Frontal cortex (tissue), 3 donors: ENCODE measurements at regions not wholly inside any gene's neighbourhood (a gene's known extent, or its start where the extent isn't known, plus 50 kb on each side); places are given as distances from the start of the nearest gene placed in this dataset.
"Not testable (repeated sequence)": the region's sequence is repeated elsewhere in the genome, so short reads cannot be mapped to it uniquely, and the experiment has no call there.

Source experiments
- DNase-seq, 2 donors: peaks; one replicate each; pipeline ENCODE4 v3.0.0; 2012; ENCODE audit warnings: low spot score in 2 of 2
- FAIRE-seq: peaks from 2 replicates; lab custom pipeline; 2012; peaks lifted over from hg19 to GRCh38; lab: Jason Lieb, UNC
- donor health status: control.
- donor health status: control.
- donor health status: control.

DNA sequence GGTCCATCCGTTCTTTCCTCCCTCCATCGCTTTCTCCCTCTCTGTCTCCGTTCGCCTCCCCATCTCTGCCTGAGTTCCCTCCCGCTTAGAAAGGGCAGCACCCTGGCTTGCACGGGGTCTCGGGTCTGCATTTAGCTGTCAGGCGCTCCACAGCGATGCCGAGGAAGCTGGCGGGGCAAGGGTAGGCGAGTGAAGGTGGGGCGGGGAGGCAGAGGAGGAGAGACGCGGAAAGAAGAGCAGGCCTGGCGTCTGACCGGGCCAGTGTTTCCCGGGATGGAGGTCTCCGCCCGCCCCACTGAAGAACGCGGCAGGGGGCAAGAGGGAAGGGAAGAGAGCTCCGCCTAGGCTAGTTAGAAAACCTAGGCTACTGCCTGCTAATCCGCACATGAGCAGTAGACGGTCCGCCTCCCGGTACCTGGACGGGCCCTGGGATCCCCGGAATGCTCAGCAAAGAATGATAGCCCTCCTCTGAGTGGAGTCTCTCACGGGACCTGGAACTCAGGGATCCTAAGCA lies 3922.5 kb upstream of the OR11H1 start:
- DNase-seq (no peak), FAIRE-seq (no peak)

DNA sequence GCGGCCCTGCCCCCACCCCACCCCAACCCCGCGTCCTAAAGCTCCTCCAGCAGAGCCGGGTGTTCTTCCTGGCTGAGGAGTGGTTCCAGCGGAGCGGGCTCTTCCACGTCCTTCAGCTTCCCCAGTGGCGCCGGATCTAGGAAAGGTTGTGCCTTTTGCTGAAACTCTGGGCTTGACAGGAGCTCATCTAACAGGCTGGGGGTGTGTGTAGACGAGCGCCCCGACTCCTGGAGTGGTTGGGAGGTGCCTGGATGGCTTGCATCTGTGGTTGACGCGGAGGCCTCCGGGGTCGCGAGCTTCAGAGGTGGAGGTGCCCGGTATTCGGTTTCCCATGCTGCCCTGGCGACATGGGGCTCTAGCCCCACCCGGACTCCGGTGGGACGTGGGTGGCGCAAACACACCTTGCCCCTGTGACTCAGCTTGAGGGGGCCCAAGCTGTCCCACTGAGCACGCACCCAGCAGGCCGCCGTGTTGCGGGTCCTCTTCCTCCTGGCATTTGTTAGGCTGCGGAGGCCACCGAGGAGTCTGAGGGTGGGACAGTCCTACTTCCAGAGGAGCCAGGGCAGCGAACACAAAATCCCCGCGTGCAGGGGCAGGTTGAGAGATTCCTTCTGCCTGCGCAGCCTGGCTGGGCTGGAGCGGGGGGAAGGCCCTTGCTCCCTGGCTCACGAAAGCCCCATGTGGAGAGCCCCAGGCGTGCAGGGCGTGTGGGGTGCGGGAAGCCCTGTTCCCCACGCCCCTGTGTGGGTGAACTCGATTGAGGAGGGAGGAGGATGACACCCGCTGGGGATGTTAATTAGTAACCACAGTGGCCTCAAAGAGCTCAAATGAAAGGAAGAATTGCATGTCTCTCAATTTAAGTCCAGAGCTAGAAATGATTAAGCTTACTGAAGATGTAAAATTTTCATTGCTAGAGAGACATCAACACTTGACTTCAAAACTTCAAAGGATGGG lies 3921.7 kb upstream of the OR11H1 start:
- not testable (repeated sequence) for FAIRE-seq, DNase-seq

DNA sequence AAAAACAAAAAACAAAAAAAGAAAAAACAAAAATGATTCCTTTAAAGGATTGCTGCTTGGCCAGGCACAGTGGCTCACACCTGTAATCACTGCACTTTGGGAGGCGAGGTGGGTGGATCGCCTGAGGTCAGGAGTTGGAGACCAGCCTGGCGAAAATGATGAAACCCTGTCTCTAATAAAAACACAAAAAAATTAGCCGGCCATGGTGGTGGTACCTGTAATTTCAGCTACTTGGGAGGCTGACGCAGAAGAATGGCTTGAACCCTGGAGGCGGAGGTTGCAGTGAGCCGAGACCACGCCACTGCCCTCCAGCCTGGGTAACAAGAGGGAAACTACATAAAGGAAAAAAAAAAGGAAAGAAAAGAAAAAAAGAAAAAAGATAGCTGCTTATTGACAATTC lies 3920.8 kb upstream of the OR11H1 start:
- FAIRE-seq, DNase-seq: not testable (repeated sequence)

DNA sequence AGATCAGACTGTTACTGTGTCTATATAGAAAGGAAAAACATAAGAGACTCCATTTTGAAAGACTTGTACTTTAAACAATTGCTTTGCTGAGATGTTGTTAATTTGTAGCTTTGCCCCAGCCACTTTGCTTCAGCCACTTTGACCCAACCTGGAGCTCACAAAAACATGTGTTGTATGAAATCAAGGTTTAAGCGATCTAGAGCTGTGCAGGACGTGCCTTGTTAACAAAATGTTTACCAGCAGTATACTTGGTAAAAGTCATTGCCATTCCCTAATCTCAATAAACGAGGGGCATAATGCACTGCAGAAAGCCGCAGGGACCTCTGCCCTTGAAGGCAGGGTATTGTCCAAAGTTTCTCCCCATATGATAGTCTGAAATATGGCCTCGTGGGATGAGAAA lies 3919.5 kb upstream of the OR11H1 start:
- FAIRE-seq, DNase-seq: not testable (repeated sequence)

DNA sequence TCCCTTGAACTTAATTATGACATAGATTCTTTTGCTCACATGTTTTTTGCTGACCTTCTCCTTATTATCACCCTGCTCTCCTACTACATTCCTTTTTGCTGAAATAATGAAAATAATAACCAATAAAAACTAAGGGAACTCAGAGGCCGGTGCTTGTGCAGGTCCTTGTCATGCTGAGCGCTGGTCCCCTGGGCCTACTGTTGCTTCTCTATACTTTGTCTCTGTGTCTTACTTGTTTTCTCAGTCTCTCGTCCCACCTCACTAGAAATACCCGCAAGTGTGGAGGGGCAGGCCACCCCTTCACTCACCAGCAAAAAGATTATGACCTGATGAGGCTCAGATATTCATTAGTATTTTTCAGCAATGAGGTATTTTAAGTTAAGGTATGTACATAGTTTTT lies 3918.8 kb upstream of the OR11H1 start:
- DNase-seq, FAIRE-seq: not testable (repeated sequence)

DNA sequence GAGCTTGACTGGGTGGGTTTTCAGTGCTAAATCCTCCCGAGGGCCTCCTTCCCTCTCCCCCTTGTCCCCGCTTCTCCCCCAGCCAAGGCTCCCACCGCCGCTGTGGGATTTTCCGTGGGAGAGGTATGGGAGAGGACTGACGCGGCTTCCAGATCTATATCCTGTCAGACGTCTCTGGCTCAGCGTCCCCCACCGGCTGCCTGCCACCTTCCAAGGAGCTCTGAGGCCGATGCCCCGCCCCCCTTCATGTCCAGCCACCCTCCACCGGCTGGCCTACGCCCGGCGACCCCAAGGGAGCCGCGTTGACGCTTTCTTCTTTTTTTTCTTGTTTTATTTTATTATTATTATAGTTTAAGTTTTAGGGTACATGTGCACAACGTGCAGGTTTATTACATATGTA lies 3916.7 kb upstream of the OR11H1 start:
- FAIRE-seq = not testable (repeated sequence)

DNA sequence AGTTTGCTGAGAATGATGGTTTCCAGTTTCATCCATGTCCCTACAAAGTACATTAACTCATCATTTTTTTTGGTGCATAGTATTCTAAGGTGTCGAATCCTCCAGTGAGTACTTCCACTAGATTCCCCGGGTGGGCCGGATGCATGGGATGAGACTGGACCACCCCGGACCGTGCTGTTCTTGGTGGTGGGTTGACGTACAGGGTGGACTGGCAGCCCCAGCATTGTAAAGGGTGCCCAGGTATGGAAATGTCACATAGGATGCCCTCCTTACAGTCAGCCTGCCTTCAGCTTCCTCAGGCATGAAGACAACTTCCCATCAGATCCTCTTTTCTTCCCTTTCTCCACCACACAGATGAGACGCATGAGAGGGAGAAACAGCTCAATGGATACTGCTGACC lies 3916.1 kb upstream of the OR11H1 start:
- FAIRE-seq, DNase-seq: not testable (repeated sequence)

More for the DNA sequence above, 3916.7 kb upstream of the OR11H1 start:
- DNase-seq = not testable (repeated sequence)

DNA sequence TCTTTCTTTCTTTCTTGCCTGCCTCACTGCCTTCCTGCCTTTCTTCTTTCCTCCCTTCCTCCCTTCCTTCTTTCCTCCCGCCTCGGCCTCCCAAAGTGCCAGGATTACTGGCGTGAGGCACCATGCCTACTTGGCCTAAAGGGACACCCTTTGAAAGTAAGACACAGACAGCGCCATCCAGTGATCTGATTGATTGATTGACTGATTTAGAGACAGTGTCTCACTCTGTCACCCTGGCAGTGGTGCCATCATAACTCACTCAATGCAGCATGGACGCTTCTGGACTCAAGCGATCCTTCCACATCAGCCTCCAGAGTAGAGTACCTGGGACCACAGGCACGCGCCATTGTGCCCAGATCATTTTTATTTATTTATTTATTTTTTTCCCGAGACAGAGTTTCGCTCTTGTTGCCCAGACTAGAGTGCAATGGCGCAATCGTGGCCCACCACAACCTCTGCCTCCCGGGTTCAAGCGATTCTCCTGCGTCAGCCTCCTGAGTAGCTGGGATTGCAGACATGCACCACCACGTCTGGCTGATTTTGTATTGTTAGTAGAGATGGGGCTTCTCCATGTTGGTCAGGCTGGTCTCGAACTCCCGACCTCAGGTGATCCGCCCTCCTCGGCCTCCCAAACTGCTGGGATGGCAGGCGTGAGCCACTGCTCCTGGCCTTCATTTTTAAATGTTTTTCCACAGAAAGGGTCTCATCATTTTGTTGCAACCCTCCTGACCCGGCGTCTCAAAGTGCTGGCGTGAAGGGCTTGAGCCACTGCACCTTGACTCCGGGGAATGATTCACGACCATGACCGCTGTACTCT lies 3914.7 kb upstream of the OR11H1 start:
- DNase-seq, FAIRE-seq: not testable (repeated sequence)

DNA sequence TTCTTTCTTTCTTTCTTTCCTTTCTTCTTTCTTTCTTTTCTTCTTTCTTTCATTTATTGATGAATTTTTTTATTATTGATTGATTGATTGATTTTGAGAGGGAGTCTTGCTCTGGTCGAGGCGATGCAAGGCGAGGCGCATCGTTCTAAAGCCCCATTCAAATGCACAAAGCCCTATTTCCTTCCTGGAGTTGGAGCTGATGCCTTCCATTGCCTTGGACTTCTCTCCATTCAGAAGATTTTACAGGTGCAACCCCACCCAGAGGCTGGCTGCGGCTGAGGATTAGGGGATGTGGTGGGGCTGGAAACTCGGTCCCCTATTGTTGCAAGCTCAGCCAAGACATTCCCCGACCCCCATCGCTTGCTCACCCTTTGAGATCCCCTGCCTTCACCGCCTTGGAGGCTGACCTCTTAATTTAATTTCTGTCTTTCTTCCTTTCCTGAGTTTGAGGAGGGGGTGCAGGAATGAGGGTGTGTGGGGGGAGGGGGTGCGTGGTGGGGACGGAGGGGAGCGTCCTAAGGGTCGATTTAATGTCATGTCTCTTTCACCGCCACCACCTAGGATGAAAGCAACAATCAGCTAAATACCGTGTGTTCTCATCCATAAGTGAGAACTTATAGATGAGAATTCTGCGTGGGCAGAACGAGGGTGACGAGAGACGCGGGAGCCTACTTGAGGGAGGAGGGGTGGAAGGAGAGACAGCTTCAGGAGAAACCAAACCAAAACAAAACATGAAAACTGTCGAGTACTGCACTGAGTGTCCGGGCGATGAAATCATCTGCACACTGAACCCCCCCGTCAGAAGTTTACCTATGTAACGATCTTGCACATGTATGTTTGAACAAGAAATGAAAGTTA lies 3913.9 kb upstream of the OR11H1 start:
- FAIRE-seq (no peak), DNase-seq (no peak)

DNA sequence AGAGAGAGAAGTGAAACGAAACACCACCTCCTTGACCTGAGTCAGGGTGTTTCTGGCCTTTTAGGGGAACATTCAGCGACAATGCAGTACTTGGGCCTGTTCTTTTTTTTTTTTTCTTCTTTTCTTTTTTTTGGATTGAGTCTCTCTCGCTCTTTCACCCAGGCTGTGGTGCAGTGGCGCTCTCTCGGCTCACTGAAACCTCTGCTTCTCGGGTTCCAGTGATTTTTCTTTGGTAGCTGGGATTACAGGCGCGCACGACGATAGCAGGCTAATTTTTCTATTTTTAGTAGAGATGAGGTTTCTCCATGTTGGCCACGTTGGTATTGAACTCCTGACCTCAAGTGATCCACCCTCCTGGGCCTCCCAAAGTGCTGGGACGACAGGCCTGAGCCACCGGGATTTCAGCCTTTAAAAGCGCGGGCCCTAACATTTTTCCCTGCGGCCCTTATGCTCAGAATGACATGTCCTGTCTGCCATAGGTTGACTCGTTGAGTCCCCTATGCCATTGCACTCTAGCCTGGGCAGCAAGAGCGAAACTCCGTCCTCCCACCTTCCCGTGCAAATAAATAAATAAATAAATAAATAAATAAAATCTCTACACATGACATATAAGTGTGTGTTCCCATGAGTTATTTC lies 3913.1 kb upstream of the OR11H1 start:
- not testable (repeated sequence) for DNase-seq, FAIRE-seq

DNA sequence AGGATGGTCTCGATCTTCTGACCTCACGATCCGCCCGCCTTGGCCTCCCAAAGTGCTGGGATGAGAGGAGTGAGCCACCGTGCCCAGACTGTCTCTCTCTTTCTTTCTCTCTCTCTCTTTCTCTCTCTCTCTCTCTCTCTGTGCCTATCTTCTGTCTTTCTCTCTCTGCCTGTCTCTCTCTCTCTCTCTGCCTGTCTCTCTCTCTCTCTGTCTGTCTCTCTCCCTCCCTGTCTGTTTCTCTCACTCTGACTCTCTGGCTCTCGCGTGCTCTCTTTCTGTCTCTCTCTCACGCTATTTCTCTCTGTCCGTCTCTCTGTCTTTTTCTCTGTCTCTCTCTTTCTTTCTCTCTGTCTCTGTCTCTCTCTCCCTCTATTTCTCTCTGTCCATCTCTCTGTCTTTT lies 3911.2 kb upstream of the OR11H1 start:
- FAIRE-seq = no peak
- no peak for DNase-seq

DNA sequence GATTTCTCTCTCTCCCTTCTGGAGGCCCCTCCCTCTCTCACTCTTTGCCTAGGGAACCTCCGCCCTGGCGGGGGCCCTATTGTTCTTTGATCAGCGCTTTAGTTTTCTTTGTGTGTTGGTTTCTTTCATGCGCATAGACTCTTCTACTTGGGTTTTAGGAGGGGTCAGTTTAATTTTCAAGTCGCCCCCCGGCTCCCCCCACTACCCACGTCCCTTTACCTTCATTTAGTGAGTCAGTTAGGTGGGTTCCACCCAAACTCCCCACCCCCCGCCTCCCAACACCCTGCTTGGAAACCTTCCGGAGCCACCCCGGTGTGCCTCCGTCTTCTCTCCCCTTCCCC lies 3909.7 kb upstream of the OR11H1 start:
- DNase-seq, FAIRE-seq: not testable (repeated sequence)

DNA sequence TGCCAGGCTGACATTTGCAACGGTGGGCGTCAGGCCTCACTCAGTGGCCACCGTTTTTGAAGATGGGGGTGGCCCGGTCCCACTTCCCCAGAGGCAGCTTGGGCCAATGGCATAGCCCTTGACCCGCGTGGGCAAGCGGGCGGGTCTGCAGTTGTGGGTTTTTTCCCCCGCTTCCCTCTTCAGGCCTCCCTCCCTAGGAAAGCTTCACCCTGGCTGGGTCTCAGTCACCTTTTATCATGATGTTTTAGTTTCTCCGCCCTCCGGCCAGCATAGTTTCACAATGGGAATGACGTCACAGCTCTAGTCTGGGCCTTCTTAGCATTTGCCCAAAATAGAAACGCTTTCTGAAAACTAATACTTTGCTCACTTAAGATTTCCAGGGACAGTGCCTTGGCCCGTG lies 3909.3 kb upstream of the OR11H1 start:
- not testable (repeated sequence) for DNase-seq, FAIRE-seq

DNA sequence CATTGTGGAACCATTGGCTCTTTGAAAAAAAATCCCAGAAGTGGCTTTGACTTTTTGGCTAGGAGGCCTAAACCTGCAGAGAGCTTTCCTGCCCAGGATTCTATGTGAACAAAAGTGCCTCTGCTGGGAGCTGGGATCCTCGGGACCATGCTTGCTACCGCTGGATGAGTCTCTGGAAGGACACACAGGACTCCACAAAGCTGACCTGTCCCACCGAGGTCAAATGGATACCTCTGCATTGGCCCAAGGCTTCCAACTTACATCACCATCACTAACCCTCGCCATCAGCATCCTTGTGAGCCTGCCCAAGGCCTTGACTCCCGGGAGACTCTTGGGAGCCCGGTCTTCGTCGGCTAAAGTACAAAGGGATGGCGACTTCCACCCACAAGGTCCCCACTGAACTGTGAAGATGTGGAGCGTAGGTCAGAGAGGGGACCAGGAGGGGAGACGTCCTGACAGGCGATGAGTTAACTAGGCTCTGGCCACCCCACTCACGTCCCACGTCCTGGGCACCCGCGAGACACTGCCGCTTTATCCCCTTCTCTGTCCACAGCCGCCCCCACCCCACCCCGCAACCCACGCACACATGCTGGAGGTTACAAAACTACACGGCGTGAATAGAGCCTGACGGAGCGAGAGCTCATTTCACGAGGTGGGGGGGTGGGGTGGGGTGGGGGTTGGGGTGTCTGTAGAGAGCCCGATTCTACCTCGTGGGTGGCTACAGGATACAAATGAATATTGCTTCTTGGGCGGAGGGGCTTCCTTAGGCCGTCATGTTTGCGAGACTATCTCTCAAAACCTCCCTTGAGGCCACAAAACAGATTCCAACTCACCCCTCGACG lies 3906.8 kb upstream of the OR11H1 start:
- FAIRE-seq, DNase-seq: not testable (repeated sequence)

DNA sequence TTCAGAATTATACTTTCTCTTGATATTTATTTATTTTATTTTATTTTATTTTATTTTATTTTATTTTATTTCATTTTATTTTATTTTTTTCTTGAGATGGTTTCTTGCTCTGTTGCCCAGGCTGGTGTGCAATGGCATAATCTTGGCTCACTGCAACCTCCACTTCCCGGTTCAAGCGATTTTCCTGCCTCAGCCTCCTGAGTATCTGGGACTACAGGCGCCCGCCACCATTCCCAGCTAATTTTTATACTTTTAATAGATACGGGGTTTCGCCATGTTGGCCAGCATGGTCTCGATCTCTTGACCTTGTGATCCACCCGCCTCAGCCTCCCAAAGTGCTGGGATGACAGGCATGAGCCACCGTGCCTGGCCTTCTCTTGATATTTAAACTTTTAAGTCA lies 3905.2 kb upstream of the OR11H1 start:
- FAIRE-seq, DNase-seq: not testable (repeated sequence)

DNA sequence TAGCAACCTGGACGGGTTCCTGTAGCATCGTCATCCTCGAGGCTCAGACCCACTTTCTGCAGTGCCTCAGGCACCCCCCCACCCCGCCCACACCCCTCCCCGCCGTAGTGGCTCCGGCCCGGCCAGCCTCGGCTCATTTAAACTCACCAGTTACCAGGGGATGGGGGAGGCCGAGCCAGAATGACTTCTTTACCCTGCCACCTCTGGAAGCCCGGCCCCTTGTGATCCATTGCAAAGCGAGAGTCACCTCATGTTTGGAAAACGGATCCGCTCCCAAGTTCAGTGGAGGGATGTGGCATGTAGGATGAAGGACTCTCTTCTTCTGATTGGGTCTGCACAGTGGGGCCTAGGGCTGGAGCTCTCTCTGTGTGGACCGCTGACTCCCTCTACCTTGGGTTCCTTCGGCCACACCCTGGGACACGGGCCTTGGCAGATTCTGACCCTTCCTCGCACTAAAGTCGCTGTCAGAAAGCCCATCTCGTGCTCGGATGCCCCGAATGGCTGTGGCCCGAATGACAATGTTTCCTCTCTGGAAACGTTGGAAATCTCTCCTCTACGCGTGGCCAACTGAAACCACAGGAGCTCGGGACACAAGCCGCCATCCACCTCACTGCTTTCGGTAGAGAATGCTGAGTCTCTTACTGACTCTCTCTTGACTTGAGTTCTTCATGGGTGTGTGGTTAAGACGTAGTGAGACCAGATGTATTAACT lies 3902.1 kb upstream of the OR11H1 start:
- not testable (repeated sequence) for FAIRE-seq

DNA sequence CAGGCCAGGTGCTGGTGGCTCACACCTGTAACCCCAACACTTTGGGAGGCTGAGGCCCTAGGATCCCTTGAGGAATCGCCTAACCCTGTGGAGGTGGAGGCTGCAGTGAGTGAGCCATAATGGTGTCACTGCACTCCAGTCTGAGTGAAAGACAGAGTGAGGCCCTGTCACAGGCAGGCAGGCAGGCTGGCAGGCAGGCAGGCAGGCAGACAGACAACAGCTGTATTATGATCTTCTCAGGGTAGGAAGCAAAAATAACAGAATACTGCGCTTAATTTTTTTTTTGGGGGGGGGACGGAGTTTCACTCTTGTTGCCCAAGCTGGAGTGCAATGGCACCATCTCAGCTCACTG lies 3901.6 kb upstream of the OR11H1 start:
- FAIRE-seq (no peak), DNase-seq (no peak)

More for the DNA sequence above, 3902.1 kb upstream of the OR11H1 start:
- DNase-seq = not testable (repeated sequence)
